GM23338 (cell line): ENCODE measurements at regions not wholly inside any gene's neighbourhood (a gene's known extent, or its start where the extent isn't known, plus 50 kb on each side); places are given as distances from the start of the nearest gene placed in this dataset.

Experiments
- ATAC-seq: fragments of 200-7000 bp; cut with Tn5 transposase; 3 replicates; pipeline ENCODE4 v1.9.1; 2020
- DNase-seq: peaks from one replicate; pipeline ENCODE4 v3.0.0-alpha.2; 2015; ENCODE audit warnings: low spot score
- H2AFZ ChIP-seq: fragments of 200-600 bp; sonication (generic); 2 replicates; pipeline ENCODE4 v1.8.0; 2016; ENCODE audit warnings: antibody characterized with exemption, mild to moderate bottlenecking, moderate library complexity
- H3F3A ChIP-seq: fragments of 200-600 bp; sonication (generic); replicated peaks from 2 replicates; pipeline ENCODE4 v1.8.0; 2017; ENCODE audit warnings: antibody characterized with exemption, mixed run types, low read depth
- H3K27ac ChIP-seq: fragments of 200-600 bp; sonication (generic); 2 replicates; pipeline ENCODE4 v1.6.1; 2016; ENCODE audit warnings: low read depth
- H3K27me3 ChIP-seq: fragments of 200-600 bp; sonication (generic); 2 replicates; pipeline ENCODE4 v1.8.0; 2016; ENCODE audit warnings: mild to moderate bottlenecking, mixed run types, moderate library complexity; ENCODE audit not compliant: insufficient read depth
- H3K36me3 ChIP-seq: fragments of 200-600 bp; sonication (generic); 2 replicates; pipeline ENCODE4 v1.8.0; 2016; ENCODE audit warnings: mild to moderate bottlenecking; ENCODE audit not compliant: insufficient read depth
- H3K4me1 ChIP-seq: fragments of 200-600 bp; sonication (generic); 2 replicates; pipeline ENCODE4 v1.8.0; 2016; ENCODE audit warnings: mild to moderate bottlenecking, moderate library complexity; ENCODE audit not compliant: insufficient read depth
- H3K4me2 ChIP-seq: fragments of 200-600 bp; sonication (generic); 2 replicates; pipeline ENCODE4 v1.7.1; 2017; ENCODE audit warnings: mixed run types
- H3K4me3 ChIP-seq: fragments of 200-600 bp; sonication (generic); 2 replicates; pipeline ENCODE4 v1.6.1; 2016; ENCODE audit warnings: mixed run types
- H3K79me2 ChIP-seq: fragments of 200-600 bp; sonication (generic); replicated peaks from 2 replicates; pipeline ENCODE4 v1.8.0; 2017; ENCODE audit warnings: mild to moderate bottlenecking; ENCODE audit not compliant: insufficient read depth
- H3K9me2 ChIP-seq: fragments of 200-600 bp; sonication (generic); 2 replicates; pipeline ENCODE4 v1.8.0; 2017; ENCODE audit not compliant: insufficient read depth
- H4K20me1 ChIP-seq: fragments of 200-600 bp; sonication (generic); replicated peaks from 2 replicates; pipeline ENCODE4 v1.8.0; 2017; ENCODE audit warnings: mild to moderate bottlenecking; ENCODE audit not compliant: insufficient read depth
- H3K27ac Mint-ChIP-seq: 2 replicates; pipeline ENCODE4 v1.8.0; 2020; ENCODE audit warnings: inconsistent platforms, mild to moderate bottlenecking, moderate library complexity, mixed read lengths
- H3K27me3 Mint-ChIP-seq: 3 replicates; pipeline ENCODE4 v1.8.0; 2022; ENCODE audit warnings: low read depth, mild to moderate bottlenecking, moderate library complexity, mixed read lengths, inconsistent platforms; ENCODE audit not compliant: insufficient read depth, poor library complexity
- H3K36me3 Mint-ChIP-seq: 3 replicates; pipeline ENCODE4 v1.8.0; 2021; ENCODE audit warnings: low read depth, mild to moderate bottlenecking, inconsistent platforms, moderate library complexity, mixed read lengths
- H3K4me1 Mint-ChIP-seq: 3 replicates; pipeline ENCODE4 v1.8.0; 2020; ENCODE audit warnings: mild to moderate bottlenecking, inconsistent platforms, mixed read lengths
- H3K4me3 Mint-ChIP-seq: 3 replicates; pipeline ENCODE4 v1.8.0; 2021; ENCODE audit warnings: moderate library complexity, mild to moderate bottlenecking, inconsistent platforms, mixed read lengths
- H3K9me3 Mint-ChIP-seq: 3 replicates; pipeline ENCODE4 v1.8.0; 2020; ENCODE audit warnings: moderate library complexity, mild to moderate bottlenecking, inconsistent platforms, mixed read lengths
- CREB1 ChIP-seq: fragments of 250-450 bp; sonication (Bioruptor Pico); IDR thresholded peaks from 2 replicates; pipeline ENCODE4 v1.5.0; 2020; ENCODE audit warnings: low read depth, mild to moderate bottlenecking, moderate library complexity
- EZH2 ChIP-seq: fragments of 200-600 bp; sonication (generic); IDR thresholded peaks from one replicate; pipeline ENCODE4 v1.8.0; 2017; ENCODE audit warnings: antibody characterized with exemption, mild to moderate bottlenecking, low read depth; ENCODE audit not compliant: unreplicated experiment
- EZH2phosphoT487 ChIP-seq: fragments of 200-600 bp; sonication (generic); IDR thresholded peaks from one replicate; pipeline ENCODE4 v1.8.1; 2018; ENCODE audit warnings: antibody characterized with exemption; ENCODE audit not compliant: unreplicated experiment
- JUNB ChIP-seq: IDR thresholded peaks from one replicate; pipeline ENCODE4 v1.6.1; 2016; ENCODE audit warnings: antibody characterized with exemption; ENCODE audit not compliant: unreplicated experiment
- NANOG ChIP-seq: IDR thresholded peaks from 2 replicates; pipeline ENCODE4 v1.6.1; 2016; ENCODE audit warnings: antibody characterized with exemption, borderline replicate concordance
- POLR2AphosphoS5 ChIP-seq: IDR thresholded peaks from 2 replicates; pipeline ENCODE4 v1.6.1; 2016; ENCODE audit warnings: antibody characterized with exemption, low read depth
- STAT1 ChIP-seq: IDR thresholded peaks from one replicate; pipeline ENCODE4 v1.6.1; 2016; ENCODE audit warnings: antibody characterized with exemption; ENCODE audit not compliant: unreplicated experiment
- ZNF114 ChIP-seq: fragments of 250-450 bp; sonication (Bioruptor Pico); IDR thresholded peaks from 2 replicates; pipeline ENCODE4 v1.5.0; 2020; ENCODE audit warnings: mild to moderate bottlenecking, moderate library complexity
- ZNF331 ChIP-seq: fragments of 250-450 bp; sonication (Bioruptor Pico); IDR thresholded peaks from 2 replicates; pipeline ENCODE4 v1.5.0; 2020; ENCODE audit warnings: low read depth, mild to moderate bottlenecking, moderate library complexity
- TF ChIP-seq, protein P1 (sequence below): fragments of 250-450 bp; sonication (Bioruptor Pico); IDR thresholded peaks from 2 replicates; pipeline ENCODE4 v1.5.0; 2020; ENCODE audit warnings: mild to moderate bottlenecking, moderate library complexity
- TF ChIP-seq, protein P2 (sequence below): IDR thresholded peaks from one replicate; pipeline ENCODE4 v1.6.1; 2018; ENCODE audit warnings: antibody characterized with exemption; ENCODE audit not compliant: unreplicated experiment
- TF ChIP-seq, protein P3 (sequence below): IDR thresholded peaks from 2 replicates; pipeline ENCODE4 v1.6.1; 2016; ENCODE audit warnings: antibody characterized with exemption
- TF ChIP-seq, protein P4 (sequence below), 2 experiments: fragments of 200-600 bp in 1 of 2; sonication (generic) in 1 of 2; conservative IDR thresholded peaks; 2 replicates each; pipeline versions ENCODE4 v1.5.1 to v1.6.1; 2016 to 2017; ENCODE audit warnings: antibody characterized with exemption in 2 of 2, low read depth in 2 of 2, mild to moderate bottlenecking in 2 of 2, moderate library complexity in 1 of 2

DNA sequence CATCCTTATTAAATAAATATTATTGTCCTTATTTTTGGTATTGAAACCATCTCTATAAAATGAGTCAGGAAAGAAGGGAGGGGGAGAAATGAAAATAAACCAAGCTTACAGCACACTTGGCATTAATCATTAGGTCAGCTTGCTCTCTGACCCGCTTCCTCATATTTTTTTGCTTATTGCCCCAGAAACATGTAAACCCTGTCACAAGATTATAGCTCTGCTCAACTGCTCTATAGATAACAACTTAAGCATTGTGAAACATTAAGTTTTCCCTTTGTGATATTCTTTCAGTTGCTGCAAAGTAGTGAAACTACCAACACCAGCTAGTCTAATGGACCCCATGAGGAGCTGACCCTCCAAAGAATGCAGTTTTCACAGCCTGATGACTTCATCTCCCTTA lies 819.5 kb downstream of the SLC16A7 start:
- no peak overlapping the region for H3K4me2 ChIP-seq
- Mint-ChIP-seq H3K9me3 (peaks cover 8% of the 10 kb centered on the region), H3K4me3 (no peak overlapping the region), H3K27me3 (no peaks in the 10 kb centered on the region), H3K4me1 (no peaks in the 10 kb centered on the region), H3K27ac (no peak overlapping the region), H3K36me3 (no peaks in the 10 kb centered on the region)
- H3K4me1 ChIP-seq, result no peaks in the 10 kb centered on the region
- H2AFZ ChIP-seq, result no peak overlapping the region
- no peaks in the 10 kb centered on the region for H3K27me3 ChIP-seq
- H4K20me1 ChIP-seq, result no peaks in the 10 kb centered on the region
- DNase-seq (no peak), ATAC-seq (no peak)
- TF ChIP-seq JUNB, result no peak
- TF ChIP-seq ZNF331 (CRISPR knock-in tag), result no peak
- TF ChIP-seq POLR2AphosphoS5, result no peak
- TF ChIP-seq, protein P1, sequence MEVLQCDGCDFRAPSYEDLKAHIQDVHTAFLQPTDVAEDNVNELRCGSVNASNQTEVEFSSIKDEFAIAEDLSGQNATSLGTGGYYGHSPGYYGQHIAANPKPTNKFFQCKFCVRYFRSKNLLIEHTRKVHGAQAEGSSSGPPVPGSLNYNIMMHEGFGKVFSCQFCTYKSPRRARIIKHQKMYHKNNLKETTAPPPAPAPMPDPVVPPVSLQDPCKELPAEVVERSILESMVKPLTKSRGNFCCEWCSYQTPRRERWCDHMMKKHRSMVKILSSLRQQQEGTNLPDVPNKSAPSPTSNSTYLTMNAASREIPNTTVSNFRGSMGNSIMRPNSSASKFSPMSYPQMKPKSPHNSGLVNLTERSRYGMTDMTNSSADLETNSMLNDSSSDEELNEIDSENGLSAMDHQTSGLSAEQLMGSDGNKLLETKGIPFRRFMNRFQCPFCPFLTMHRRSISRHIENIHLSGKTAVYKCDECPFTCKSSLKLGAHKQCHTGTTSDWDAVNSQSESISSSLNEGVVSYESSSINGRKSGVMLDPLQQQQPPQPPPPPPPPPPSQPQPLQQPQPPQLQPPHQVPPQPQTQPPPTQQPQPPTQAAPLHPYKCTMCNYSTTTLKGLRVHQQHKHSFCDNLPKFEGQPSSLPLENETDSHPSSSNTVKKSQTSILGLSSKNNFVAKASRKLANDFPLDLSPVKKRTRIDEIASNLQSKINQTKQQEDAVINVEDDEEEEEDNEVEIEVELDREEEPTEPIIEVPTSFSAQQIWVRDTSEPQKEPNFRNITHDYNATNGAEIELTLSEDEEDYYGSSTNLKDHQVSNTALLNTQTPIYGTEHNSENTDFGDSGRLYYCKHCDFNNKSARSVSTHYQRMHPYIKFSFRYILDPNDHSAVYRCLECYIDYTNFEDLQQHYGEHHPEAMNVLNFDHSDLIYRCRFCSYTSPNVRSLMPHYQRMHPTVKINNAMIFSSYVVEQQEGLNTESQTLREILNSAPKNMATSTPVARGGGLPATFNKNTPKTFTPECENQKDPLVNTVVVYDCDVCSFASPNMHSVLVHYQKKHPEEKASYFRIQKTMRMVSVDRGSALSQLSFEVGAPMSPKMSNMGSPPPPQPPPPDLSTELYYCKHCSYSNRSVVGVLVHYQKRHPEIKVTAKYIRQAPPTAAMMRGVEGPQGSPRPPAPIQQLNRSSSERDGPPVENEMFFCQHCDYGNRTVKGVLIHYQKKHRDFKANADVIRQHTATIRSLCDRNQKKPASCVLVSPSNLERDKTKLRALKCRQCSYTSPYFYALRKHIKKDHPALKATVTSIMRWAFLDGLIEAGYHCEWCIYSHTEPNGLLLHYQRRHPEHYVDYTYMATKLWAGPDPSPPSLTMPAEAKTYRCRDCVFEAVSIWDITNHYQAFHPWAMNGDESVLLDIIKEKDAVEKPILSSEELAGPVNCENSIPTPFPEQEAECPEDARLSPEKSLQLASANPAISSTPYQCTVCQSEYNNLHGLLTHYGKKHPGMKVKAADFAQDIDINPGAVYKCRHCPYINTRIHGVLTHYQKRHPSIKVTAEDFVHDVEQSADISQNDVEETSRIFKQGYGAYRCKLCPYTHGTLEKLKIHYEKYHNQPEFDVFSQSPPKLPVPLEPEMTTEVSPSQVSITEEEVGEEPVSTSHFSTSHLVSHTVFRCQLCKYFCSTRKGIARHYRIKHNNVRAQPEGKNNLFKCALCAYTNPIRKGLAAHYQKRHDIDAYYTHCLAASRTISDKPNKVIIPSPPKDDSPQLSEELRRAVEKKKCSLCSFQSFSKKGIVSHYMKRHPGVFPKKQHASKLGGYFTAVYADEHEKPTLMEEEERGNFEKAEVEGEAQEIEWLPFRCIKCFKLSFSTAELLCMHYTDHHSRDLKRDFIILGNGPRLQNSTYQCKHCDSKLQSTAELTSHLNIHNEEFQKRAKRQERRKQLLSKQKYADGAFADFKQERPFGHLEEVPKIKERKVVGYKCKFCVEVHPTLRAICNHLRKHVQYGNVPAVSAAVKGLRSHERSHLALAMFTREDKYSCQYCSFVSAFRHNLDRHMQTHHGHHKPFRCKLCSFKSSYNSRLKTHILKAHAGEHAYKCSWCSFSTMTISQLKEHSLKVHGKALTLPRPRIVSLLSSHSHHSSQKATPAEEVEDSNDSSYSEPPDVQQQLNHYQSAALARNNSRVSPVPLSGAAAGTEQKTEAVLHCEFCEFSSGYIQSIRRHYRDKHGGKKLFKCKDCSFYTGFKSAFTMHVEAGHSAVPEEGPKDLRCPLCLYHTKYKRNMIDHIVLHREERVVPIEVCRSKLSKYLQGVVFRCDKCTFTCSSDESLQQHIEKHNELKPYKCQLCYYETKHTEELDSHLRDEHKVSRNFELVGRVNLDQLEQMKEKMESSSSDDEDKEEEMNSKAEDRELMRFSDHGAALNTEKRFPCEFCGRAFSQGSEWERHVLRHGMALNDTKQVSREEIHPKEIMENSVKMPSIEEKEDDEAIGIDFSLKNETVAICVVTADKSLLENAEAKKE (CRISPR knock-in tag), result no peak
- TF ChIP-seq, protein P2, sequence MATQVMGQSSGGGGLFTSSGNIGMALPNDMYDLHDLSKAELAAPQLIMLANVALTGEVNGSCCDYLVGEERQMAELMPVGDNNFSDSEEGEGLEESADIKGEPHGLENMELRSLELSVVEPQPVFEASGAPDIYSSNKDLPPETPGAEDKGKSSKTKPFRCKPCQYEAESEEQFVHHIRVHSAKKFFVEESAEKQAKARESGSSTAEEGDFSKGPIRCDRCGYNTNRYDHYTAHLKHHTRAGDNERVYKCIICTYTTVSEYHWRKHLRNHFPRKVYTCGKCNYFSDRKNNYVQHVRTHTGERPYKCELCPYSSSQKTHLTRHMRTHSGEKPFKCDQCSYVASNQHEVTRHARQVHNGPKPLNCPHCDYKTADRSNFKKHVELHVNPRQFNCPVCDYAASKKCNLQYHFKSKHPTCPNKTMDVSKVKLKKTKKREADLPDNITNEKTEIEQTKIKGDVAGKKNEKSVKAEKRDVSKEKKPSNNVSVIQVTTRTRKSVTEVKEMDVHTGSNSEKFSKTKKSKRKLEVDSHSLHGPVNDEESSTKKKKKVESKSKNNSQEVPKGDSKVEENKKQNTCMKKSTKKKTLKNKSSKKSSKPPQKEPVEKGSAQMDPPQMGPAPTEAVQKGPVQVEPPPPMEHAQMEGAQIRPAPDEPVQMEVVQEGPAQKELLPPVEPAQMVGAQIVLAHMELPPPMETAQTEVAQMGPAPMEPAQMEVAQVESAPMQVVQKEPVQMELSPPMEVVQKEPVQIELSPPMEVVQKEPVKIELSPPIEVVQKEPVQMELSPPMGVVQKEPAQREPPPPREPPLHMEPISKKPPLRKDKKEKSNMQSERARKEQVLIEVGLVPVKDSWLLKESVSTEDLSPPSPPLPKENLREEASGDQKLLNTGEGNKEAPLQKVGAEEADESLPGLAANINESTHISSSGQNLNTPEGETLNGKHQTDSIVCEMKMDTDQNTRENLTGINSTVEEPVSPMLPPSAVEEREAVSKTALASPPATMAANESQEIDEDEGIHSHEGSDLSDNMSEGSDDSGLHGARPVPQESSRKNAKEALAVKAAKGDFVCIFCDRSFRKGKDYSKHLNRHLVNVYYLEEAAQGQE, result no peak
- TF ChIP-seq, protein P3, sequence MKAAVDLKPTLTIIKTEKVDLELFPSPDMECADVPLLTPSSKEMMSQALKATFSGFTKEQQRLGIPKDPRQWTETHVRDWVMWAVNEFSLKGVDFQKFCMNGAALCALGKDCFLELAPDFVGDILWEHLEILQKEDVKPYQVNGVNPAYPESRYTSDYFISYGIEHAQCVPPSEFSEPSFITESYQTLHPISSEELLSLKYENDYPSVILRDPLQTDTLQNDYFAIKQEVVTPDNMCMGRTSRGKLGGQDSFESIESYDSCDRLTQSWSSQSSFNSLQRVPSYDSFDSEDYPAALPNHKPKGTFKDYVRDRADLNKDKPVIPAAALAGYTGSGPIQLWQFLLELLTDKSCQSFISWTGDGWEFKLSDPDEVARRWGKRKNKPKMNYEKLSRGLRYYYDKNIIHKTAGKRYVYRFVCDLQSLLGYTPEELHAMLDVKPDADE, result no peak
- TF ChIP-seq EZH2phosphoT487, result no peak
- no peak for TF ChIP-seq NANOG
- TF ChIP-seq STAT1, result no peak
- TF ChIP-seq EZH2, result no peak
- no peak for TF ChIP-seq ZNF114 (CRISPR knock-in tag)
- TF ChIP-seq, protein P4, sequence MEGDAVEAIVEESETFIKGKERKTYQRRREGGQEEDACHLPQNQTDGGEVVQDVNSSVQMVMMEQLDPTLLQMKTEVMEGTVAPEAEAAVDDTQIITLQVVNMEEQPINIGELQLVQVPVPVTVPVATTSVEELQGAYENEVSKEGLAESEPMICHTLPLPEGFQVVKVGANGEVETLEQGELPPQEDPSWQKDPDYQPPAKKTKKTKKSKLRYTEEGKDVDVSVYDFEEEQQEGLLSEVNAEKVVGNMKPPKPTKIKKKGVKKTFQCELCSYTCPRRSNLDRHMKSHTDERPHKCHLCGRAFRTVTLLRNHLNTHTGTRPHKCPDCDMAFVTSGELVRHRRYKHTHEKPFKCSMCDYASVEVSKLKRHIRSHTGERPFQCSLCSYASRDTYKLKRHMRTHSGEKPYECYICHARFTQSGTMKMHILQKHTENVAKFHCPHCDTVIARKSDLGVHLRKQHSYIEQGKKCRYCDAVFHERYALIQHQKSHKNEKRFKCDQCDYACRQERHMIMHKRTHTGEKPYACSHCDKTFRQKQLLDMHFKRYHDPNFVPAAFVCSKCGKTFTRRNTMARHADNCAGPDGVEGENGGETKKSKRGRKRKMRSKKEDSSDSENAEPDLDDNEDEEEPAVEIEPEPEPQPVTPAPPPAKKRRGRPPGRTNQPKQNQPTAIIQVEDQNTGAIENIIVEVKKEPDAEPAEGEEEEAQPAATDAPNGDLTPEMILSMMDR (conservative IDR thresholded peaks at IDR 0.05; ENCODE audit: low read depth in 2 of 2), result no peak
- TF ChIP-seq CREB1, result no peak
- H3F3A ChIP-seq, result no peaks in the 10 kb centered on the region
- no peaks in the 10 kb centered on the region; the same call in 1 of the 2 replicates for H3K9me2 ChIP-seq
- no peaks in the 10 kb centered on the region for H3K36me3 ChIP-seq
- H3K79me2 ChIP-seq, result no peaks in the 10 kb centered on the region
- H3K27ac ChIP-seq, result no peak overlapping the region
- H3K4me3 ChIP-seq, result no peak overlapping the region
